ENCODE measurements at regions not wholly inside any gene's neighbourhood (a gene's known extent, or its start where the extent isn't known, plus 50 kb on each side); places are given as distances from the start of the nearest gene placed in this dataset.

GRCh38 chr21:26743524-26743923 lies 101.7 kb downstream of the ADAMTS1 start:
- WGBS (ENCODE audit: insufficient coverage) = 100% methylated on average over 2 of the region's 2 CpGs
- H3K4me3 ChIP-seq (ENCODE audit: control insufficient read depth in 1 of 7, extremely low read depth in 1 of 7, insufficient read depth in 4 of 7, low read depth in 2 of 7, low read length in 6 of 7) = no peak overlapping the region
- no peaks in the 10 kb centered on the region for H3K9me3 ChIP-seq (ENCODE audit: control extremely low read depth in 1 of 5, control insufficient read depth in 4 of 5, insufficient read depth in 2 of 5, low read depth in 1 of 5, low read length in 4 of 5)
- CTCF ChIA-PET = no interaction called here
- POLR2A ChIA-PET = no interaction called here
- H3K4me1 ChIP-seq (ENCODE audit: control extremely low read depth in 1 of 4, control insufficient read depth in 4 of 4, insufficient read depth in 4 of 4, low read length in 3 of 4) = no peaks in the 10 kb centered on the region
- no peak overlapping the region for H3K27ac ChIP-seq (ENCODE audit: insufficient read depth in 1 of 2, low read depth in 1 of 2, low read length in 2 of 2, poor library complexity in 1 of 2, severe bottlenecking in 2 of 2)
- DNase-seq = no peak
- H3K27me3 ChIP-seq (replicated peaks in 2 of 5; ENCODE audit: control insufficient read depth in 4 of 5, insufficient read depth in 5 of 5, low read length in 4 of 5) = no peaks in the 10 kb centered on the region
- H3K36me3 ChIP-seq (ENCODE audit: control insufficient read depth in 4 of 4, insufficient read depth in 4 of 4, low read length in 3 of 4) = no peaks in the 10 kb centered on the region

- H3K4me1 ChIP-seq (ENCODE audit: control extremely low read depth in 1 of 4, control insufficient read depth in 4 of 4, insufficient read depth in 4 of 4, low read length in 3 of 4) = peaks cover 0 to 11% (median 0%) of the 10 kb centered on the region in 4 experiments
- no peaks in the 10 kb centered on the region for H3K27me3 ChIP-seq (replicated peaks in 2 of 5; ENCODE audit: control insufficient read depth in 4 of 5, insufficient read depth in 5 of 5, low read length in 4 of 5)
- ChIA-PET POLR2A (no interaction called here), CTCF (no interaction called here)
- H3K9me3 ChIP-seq (ENCODE audit: control extremely low read depth in 1 of 5, control insufficient read depth in 4 of 5, insufficient read depth in 2 of 5, low read depth in 1 of 5, low read length in 4 of 5) = no peaks in the 10 kb centered on the region
- H3K36me3 ChIP-seq (ENCODE audit: control insufficient read depth in 4 of 4, insufficient read depth in 4 of 4, low read length in 3 of 4) = no peaks in the 10 kb centered on the region
- H3K27ac ChIP-seq (ENCODE audit: insufficient read depth in 1 of 2, low read depth in 1 of 2, low read length in 2 of 2, poor library complexity in 1 of 2, severe bottlenecking in 2 of 2) = no peak overlapping the region
- WGBS (ENCODE audit: insufficient coverage) = 100% methylated on average over 1 of the region's 1 CpG
- no peak overlapping the region for H3K4me3 ChIP-seq (ENCODE audit: control insufficient read depth in 1 of 7, extremely low read depth in 1 of 7, insufficient read depth in 4 of 7, low read depth in 2 of 7, low read length in 6 of 7)
- DNase-seq = no peak
Measured at GRCh38 chr21:26739189-26739588, 106.0 kb downstream of the ADAMTS1 start.

GRCh38 chr21:26736449-26736848 lies 108.8 kb downstream of the ADAMTS1 start:
- CTCF ChIA-PET = no interaction called here
- Histone ChIP-seq H3K4me1 (ENCODE audit: control extremely low read depth in 1 of 4, control insufficient read depth in 4 of 4, insufficient read depth in 4 of 4, low read length in 3 of 4) (peaks cover 0 to 11% (median 0%) of the 10 kb centered on the region in 4 experiments), H3K27me3 (replicated peaks in 2 of 5; ENCODE audit: control insufficient read depth in 4 of 5, insufficient read depth in 5 of 5, low read length in 4 of 5) (no peaks in the 10 kb centered on the region), H3K4me3 (ENCODE audit: control insufficient read depth in 1 of 7, extremely low read depth in 1 of 7, insufficient read depth in 4 of 7, low read depth in 2 of 7, low read length in 6 of 7) (no peak overlapping the region), H3K9me3 (ENCODE audit: control extremely low read depth in 1 of 5, control insufficient read depth in 4 of 5, insufficient read depth in 2 of 5, low read depth in 1 of 5, low read length in 4 of 5) (no peaks in the 10 kb centered on the region), H3K36me3 (ENCODE audit: control insufficient read depth in 4 of 4, insufficient read depth in 4 of 4, low read length in 3 of 4) (no peaks in the 10 kb centered on the region), H3K27ac (ENCODE audit: insufficient read depth in 1 of 2, low read depth in 1 of 2, low read length in 2 of 2, poor library complexity in 1 of 2, severe bottlenecking in 2 of 2) (no peak overlapping the region)
- peak in 1 of 3 donors; percentile 24 for DNase-seq
- 64% methylated on average over 1 of the region's 1 CpG for WGBS (ENCODE audit: insufficient coverage)
- POLR2A ChIA-PET = no interaction called here

- Histone ChIP-seq H3K4me3 (ENCODE audit: control insufficient read depth in 1 of 7, extremely low read depth in 1 of 7, insufficient read depth in 4 of 7, low read depth in 2 of 7, low read length in 6 of 7) (no peak overlapping the region), H3K9me3 (ENCODE audit: control extremely low read depth in 1 of 5, control insufficient read depth in 4 of 5, insufficient read depth in 2 of 5, low read depth in 1 of 5, low read length in 4 of 5) (peaks cover 0 to 1% (median 0%) of the 10 kb centered on the region in 5 experiments), H3K4me1 (ENCODE audit: control extremely low read depth in 1 of 4, control insufficient read depth in 4 of 4, insufficient read depth in 4 of 4, low read length in 3 of 4) (peaks cover 0 to 11% (median 0%) of the 10 kb centered on the region in 4 experiments), H3K27ac (ENCODE audit: insufficient read depth in 1 of 2, low read depth in 1 of 2, low read length in 2 of 2, poor library complexity in 1 of 2, severe bottlenecking in 2 of 2) (no peak overlapping the region), H3K36me3 (ENCODE audit: control insufficient read depth in 4 of 4, insufficient read depth in 4 of 4, low read length in 3 of 4) (no peaks in the 10 kb centered on the region), H3K27me3 (replicated peaks in 2 of 5; ENCODE audit: control insufficient read depth in 4 of 5, insufficient read depth in 5 of 5, low read length in 4 of 5) (no peaks in the 10 kb centered on the region)
- CTCF ChIA-PET = interaction anchor here (1.0 to 1.3 kb wide), 4 partner anchors 9 to 1604 kb away, joined by 3 to 4 read pairs (median 3); no protein-coding TSS in a partner anchor
- POLR2A ChIA-PET = no interaction called here
- 78% methylated on average over 6 of the region's 10 CpGs for WGBS (ENCODE audit: insufficient coverage)
- peak in 2 of 3 donors; percentile 29 to 33 for DNase-seq
Measured at GRCh38 chr21:26732432-26733221, 112.6 kb downstream of the ADAMTS1 start.

- 93% methylated on average over 9 of the region's 9 CpGs for WGBS (ENCODE audit: insufficient coverage)
- Histone ChIP-seq H3K27ac (ENCODE audit: insufficient read depth in 1 of 2, low read depth in 1 of 2, low read length in 2 of 2, poor library complexity in 1 of 2, severe bottlenecking in 2 of 2) (no peak overlapping the region), H3K9me3 (ENCODE audit: control extremely low read depth in 1 of 5, control insufficient read depth in 4 of 5, insufficient read depth in 2 of 5, low read depth in 1 of 5, low read length in 4 of 5) (no peaks in the 10 kb centered on the region), H3K36me3 (ENCODE audit: control insufficient read depth in 4 of 4, insufficient read depth in 4 of 4, low read length in 3 of 4) (no peaks in the 10 kb centered on the region), H3K27me3 (replicated peaks in 2 of 5; ENCODE audit: control insufficient read depth in 4 of 5, insufficient read depth in 5 of 5, low read length in 4 of 5) (no peaks in the 10 kb centered on the region), H3K4me1 (ENCODE audit: control extremely low read depth in 1 of 4, control insufficient read depth in 4 of 4, insufficient read depth in 4 of 4, low read length in 3 of 4) (peaks cover 0 to 7% (median 2%) of the 10 kb centered on the region in 4 experiments), H3K4me3 (ENCODE audit: control insufficient read depth in 1 of 7, extremely low read depth in 1 of 7, insufficient read depth in 4 of 7, low read depth in 2 of 7, low read length in 6 of 7) (no peak overlapping the region)
- ChIA-PET CTCF (interaction anchor here (1.0 to 2.2 kb wide), 2 partner anchors 838 to 1112 kb away, joined by 3 to 5 read pairs; no protein-coding TSS in a partner anchor), POLR2A (no interaction called here)
- no peak for DNase-seq
Measured at GRCh38 chr21:26719750-26720149, 125.5 kb downstream of the ADAMTS1 start.

GRCh38 chr21:26717146-26717739 lies 128.0 kb downstream of the ADAMTS1 start:
- Histone ChIP-seq H3K27me3 (replicated peaks in 2 of 5; ENCODE audit: control insufficient read depth in 4 of 5, insufficient read depth in 5 of 5, low read length in 4 of 5) (no peaks in the 10 kb centered on the region), H3K9me3 (ENCODE audit: control extremely low read depth in 1 of 5, control insufficient read depth in 4 of 5, insufficient read depth in 2 of 5, low read depth in 1 of 5, low read length in 4 of 5) (no peaks in the 10 kb centered on the region), H3K27ac (ENCODE audit: insufficient read depth in 1 of 2, low read depth in 1 of 2, low read length in 2 of 2, poor library complexity in 1 of 2, severe bottlenecking in 2 of 2) (no peak overlapping the region), H3K4me3 (ENCODE audit: control insufficient read depth in 1 of 7, extremely low read depth in 1 of 7, insufficient read depth in 4 of 7, low read depth in 2 of 7, low read length in 6 of 7) (no peak overlapping the region), H3K4me1 (ENCODE audit: control extremely low read depth in 1 of 4, control insufficient read depth in 4 of 4, insufficient read depth in 4 of 4, low read length in 3 of 4) (peaks cover 0 to 7% (median 0%) of the 10 kb centered on the region in 4 experiments), H3K36me3 (ENCODE audit: control insufficient read depth in 4 of 4, insufficient read depth in 4 of 4, low read length in 3 of 4) (no peaks in the 10 kb centered on the region)
- WGBS (ENCODE audit: insufficient coverage) = 40% methylated on average over 2 of the region's 5 CpGs
- POLR2A ChIA-PET = no interaction called here
- DNase-seq = peak; percentile 27 to 59 (median 55)
- CTCF ChIA-PET = interaction anchor here (0.6 to 2.1 kb wide), 14 partner anchors 9 to 1196 kb away, joined by 3 to 11 read pairs (median 3); no protein-coding TSS in a partner anchor
